Stomach (tissue), 4 donors: ENCODE measurements at regions not wholly inside any gene's neighbourhood (a gene's known extent, or its start where the extent isn't known, plus 50 kb on each side); places are given as distances from the start of the nearest gene placed in this dataset.

Experiments
- EP300 ChIP-seq: sonication (generic); formaldehyde crosslinking; IDR thresholded peaks from one replicate; pipeline ENCODE4 v1.6.1; 2017; ENCODE audit warnings: antibody characterized with exemption
- TF ChIP-seq, protein P1 (sequence below), 7 experiments: fragments of 450-650 bp in 4 of 7; fragments of 200-600 bp in 3 of 7; sonication (generic) in 3 of 7; IDR thresholded peaks; one replicate each; pipeline ENCODE4 v1.5.1; 2016 to 2019; ENCODE audit warnings: antibody characterized with exemption in 7 of 7, control low read depth in 2 of 7, mild to moderate bottlenecking in 1 of 7

DNA sequence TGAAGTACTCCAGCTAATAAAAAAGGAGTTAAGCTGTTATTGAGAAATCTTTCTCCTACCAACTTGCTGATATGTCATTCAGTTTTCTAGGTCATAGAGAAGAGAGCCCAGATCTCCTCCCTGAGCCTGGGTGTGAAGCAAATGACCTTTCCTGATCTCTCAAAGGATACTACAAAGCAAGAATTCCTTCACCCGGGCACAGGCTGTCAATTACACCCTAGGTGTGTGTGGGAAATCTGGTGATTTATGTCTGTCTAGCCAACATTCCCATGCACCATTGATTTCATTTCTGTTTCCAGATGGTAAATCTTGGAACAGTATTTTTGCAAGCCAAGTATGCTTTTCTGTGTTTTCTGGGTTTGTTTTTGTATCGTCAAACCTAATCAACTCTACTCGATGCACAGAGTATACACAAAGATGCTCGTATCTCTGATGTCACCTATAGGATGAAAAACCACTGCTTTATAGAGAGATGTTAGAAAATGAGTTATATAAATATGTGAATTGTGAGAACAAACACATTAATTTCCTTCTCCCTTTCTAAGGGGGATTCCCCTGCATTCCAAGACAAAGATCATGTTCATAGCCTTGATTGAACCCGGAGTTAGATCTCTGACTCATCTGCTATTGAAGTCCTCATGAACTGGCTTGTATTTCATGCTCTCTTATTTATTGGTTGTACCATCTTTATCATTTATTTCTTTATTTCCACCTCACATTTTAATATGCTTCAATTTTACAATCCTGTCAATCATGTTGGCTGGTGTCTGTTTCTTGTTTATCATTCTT is 1037.4 kb downstream of the NLGN4Y start:
- TF ChIP-seq EP300: no peak
- TF ChIP-seq, protein P1, sequence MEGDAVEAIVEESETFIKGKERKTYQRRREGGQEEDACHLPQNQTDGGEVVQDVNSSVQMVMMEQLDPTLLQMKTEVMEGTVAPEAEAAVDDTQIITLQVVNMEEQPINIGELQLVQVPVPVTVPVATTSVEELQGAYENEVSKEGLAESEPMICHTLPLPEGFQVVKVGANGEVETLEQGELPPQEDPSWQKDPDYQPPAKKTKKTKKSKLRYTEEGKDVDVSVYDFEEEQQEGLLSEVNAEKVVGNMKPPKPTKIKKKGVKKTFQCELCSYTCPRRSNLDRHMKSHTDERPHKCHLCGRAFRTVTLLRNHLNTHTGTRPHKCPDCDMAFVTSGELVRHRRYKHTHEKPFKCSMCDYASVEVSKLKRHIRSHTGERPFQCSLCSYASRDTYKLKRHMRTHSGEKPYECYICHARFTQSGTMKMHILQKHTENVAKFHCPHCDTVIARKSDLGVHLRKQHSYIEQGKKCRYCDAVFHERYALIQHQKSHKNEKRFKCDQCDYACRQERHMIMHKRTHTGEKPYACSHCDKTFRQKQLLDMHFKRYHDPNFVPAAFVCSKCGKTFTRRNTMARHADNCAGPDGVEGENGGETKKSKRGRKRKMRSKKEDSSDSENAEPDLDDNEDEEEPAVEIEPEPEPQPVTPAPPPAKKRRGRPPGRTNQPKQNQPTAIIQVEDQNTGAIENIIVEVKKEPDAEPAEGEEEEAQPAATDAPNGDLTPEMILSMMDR (IDR thresholded peaks at IDR 0.05): no peak
